TTC549 (cell line): ENCODE measurements at regions not wholly inside any gene's neighbourhood (a gene's known extent, or its start where the extent isn't known, plus 50 kb on each side); places are given as distances from the start of the nearest gene placed in this dataset.

Experiments used
- FAIRE-seq: peaks from 2 replicates; lab custom pipeline; 2012; peaks lifted over from hg19 to GRCh38; lab: Jason Lieb, UNC

DNA sequence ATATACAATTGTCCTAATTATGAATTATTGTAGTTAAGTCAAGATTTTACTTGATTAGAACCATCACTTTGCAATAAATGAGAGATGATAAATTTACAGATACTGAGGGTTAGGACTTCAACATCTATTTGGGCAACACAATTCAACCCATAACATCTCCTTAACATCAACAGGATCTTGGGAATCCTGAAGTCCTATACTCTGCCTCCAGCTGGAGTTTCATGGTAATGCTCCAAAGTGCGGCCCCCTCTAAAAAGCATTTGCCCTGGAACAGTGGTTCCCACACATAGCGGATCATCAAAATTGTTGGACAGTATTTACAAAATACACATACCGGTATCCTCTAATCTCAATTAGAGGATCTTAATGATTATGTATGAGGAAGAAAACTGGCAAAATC lies 618.6 kb downstream of the CENPC start:
- no peak for FAIRE-seq

DNA sequence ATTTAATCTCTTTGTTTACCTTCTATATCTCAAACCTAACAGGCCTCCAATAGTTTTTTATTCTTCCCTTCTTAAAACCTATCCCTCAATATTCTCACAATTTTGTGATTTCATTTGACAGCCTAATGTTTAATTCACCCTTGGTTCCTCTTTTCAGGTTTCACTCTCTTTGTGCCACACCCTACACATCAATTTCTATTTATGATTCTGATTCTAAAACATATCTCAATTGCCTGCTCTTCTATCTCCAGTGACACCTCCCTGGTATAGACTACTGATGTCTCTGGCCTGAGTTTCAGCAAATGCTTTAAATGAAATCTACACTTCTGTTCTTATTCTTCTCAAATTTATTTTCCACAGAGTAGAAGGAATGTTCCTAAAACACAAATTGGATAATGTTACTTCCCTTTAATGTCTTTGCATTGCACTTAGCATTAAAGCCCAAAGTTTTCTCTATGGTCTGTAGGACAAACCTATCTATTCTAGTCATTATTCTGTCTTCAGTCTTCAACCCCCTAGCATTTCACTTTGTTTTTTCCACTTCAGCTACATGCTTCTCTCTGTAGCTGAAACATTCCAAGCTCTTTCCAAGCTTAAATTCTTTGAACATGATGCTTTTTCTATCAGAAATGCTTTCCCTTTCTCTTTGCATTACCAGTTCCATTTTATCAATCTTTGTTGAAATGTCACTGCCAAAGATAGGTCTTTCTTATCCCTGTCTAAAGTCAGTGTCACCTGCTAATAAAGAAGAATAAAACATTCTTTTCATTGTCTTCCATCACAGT lies 622.0 kb downstream of the CENPC start:
- no peak for FAIRE-seq

DNA sequence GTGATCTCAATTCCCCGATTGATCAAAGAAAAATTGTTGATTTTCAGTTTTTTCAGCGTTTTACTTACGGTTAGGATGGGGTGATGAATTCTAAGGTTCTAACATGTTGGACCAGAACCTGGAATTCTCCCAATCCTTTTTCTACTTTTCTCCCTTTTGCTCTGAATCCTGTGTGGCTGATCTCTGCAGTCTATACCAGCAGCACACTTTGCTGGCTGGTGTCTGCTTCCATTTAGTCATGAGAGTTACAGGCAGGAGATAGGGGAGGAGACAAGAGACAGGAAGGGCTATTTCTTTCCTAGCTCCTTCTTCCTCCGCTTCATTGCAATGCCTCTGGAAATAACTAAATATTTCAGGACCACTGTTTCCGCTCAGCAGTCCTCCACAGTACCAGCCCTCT lies 623.9 kb downstream of the CENPC start:
- FAIRE-seq = no peak

DNA sequence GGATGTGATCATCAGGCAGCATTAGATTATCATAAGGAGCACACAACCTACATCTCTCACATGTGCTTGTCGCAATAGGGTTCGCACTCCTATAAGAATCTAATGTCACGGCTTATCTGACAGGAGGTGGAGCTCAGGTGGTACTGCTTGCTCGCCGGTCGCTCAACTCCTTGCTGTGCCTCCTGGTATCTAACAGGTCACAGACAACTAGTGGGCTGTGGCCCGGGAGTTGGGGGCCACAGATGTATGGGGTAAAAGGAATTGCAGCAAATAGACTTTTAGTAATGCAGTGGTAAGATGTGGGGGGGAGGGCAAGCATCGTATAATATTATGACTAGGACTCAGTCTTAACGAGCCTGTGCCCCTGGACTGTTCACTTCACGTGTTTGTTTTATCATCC lies 624.8 kb downstream of the CENPC start:
- FAIRE-seq = no peak

- FAIRE-seq = no peak
These were observed 633.4 kb downstream of the CENPC start for GRCh38 chr4:66911880-66912279.

DNA sequence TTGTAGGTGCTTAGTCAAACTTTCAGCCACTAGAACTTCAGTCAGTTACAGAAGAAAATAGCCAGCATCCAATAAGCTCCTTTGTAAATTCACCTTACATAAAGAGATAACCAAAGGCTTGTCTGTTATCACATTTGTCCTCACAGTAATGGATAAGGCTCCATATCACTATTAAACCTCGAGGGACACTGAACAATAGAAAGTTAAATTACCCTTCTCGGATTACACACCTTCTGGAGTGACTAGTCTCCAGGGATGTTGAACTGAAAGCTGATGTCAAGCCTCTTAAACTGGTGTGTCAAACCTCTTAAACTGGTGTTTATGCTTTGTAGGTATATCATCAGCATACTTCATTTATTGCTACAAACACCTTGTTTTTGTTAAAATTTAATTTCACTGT lies 639.0 kb downstream of the CENPC start:
- FAIRE-seq = no peak

GRCh38 chr4:66899422-66900065 lies 645.8 kb downstream of the CENPC start:
- no peak for FAIRE-seq

DNA sequence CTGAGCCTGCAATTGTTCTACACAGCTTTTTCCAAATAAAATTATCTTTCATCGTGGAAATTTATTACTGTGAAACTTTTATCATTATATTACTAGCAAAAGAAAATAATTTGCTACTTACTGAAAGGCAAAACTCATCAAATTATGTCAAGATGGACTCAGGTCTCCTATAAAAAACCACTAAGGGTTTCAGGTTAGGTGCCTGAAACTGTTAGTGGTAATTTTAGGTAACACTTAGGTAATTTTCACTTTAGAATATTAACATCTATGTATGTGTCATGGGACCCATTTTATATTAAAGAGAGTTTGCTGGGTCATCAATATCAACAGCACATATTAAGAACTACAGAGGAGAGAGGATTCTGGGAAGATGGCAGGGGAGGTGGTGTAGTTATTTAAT lies 651.5 kb downstream of the CENPC start:
- no peak for FAIRE-seq

- no peak for FAIRE-seq
These were observed 658.2 kb downstream of the CENPC start for GRCh38 chr4:66887061-66887460.

DNA sequence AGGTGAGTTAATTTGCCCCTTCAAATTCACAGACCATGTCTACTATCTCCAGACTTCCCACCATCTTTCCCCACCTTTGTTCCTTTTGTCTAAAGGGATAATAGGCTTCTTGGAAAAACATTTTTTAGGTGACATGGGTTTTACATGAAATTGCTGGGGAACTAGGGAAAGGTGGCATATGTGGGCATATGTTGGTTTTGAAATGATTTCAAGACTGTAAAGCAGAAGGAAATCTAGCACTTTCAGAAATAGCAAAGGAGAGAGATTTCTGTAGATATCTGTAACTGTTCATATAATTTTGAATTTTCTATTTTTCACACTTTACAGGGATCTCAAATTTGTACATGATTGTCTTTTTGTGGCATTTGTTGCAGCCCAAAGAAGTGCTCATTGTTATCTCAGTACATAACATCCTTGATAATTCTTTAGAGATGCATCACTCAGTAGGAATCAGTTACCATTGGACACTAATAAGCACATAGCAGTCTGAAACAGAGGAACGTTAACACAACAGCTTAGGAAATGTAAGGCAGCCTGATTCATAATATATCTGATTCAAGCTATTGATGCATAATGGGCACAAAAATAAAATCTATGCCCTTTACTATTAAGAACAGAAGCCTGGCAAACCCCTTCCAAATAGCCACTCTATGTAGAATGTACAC lies 659.7 kb downstream of the CENPC start:
- no peak for FAIRE-seq

- FAIRE-seq = no peak
These were observed 668.4 kb downstream of the CENPC start for GRCh38 chr4:66876946-66877345.

- no peak for FAIRE-seq
These were observed 672.6 kb downstream of the CENPC start for GRCh38 chr4:66872661-66873060.

- no peak for FAIRE-seq
These were observed 681.8 kb downstream of the CENPC start for GRCh38 chr4:66863481-66863880.

DNA sequence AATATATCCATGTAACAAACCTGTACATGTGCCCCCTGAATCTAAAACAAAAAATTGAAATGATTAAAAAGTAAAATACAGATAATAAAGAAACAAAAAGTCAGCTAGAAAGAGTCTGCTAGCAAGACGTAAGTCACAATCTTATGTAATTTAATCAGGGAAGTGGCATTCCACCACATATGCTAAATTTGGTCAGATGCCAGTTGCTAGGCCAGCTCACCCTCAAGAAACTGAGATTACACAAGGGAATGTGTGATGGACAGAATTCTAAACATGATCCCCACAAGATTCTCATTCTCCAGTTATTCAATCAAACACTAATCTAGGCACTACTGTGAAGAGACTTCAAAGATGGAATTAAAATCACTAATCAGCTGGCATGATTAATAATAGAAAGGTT lies 689.3 kb downstream of the CENPC start:
- no peak for FAIRE-seq

DNA sequence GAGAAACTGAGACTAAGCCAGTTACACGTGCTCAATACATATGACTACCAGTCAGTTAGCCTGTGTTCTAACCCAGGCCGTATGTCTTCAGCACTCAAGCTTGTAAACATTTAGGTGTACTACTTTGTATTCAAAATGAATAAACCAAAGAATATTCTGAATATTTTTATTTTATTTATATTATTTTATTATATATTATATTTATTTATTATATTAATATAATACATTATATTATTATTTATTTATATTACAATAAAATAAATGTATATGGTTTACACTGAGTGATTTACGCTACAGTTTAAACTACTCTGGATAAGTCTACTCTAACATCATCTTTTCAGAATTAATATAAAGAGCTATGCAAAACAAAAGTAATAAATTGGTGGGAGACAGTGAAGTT lies 691.5 kb downstream of the CENPC start:
- peak; percentile 9 for FAIRE-seq

- FAIRE-seq = no peak
These were observed 692.5 kb downstream of the CENPC start for GRCh38 chr4:66852843-66853242.

DNA sequence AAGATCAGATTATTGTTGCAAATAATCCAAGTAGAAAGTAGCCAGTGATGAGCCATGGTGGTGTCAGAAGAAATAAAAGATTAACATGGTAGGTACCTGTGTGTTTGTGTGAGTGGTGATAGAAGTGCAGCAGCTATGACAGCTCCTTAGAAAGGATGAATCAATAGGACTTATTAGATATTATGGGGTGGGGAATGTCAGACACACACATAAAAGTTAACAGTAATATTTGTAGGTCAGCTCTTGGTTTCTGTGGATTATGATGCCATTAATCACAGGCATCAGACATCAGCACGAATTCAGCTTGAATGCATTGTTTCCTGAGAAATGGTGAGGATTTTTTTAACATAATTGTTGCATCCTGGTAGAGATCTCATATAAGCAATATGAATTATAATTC lies 695.7 kb downstream of the CENPC start:
- no peak for FAIRE-seq

GRCh38 chr4:66842724-66843088 lies 702.6 kb downstream of the CENPC start:
- FAIRE-seq = no peak

DNA sequence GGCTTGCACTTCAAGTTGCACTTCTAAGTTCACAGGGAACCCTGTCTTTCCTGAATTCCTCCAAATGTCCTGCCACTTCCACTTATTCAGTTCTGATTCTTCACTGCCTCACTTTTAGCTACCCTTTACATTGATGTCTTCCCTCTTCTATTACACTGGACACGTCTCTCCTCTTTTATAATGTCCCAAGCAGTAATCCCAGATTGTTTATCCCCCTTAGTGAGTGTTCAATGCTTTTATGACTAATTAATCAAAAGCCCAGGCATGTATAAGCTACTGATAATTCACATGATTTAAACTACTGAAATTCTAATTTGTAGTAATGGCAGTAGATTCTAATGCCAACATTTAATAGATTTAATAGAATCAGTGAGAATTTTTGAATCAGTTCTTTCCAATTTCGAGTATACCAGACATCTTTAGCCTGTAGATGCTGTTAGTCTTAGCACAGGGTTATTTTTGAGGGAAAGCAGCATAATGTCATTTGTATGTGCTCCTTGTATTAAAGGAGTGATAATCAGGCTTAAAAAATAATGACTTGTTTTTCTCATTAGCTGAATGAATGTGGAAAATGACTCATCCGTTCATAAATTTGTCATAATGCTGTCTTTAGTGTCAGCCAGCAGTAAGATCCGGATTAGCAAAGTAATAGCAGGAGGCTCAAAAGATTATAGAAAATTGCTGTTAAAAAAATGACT lies 703.1 kb downstream of the CENPC start:
- FAIRE-seq = no peak

DNA sequence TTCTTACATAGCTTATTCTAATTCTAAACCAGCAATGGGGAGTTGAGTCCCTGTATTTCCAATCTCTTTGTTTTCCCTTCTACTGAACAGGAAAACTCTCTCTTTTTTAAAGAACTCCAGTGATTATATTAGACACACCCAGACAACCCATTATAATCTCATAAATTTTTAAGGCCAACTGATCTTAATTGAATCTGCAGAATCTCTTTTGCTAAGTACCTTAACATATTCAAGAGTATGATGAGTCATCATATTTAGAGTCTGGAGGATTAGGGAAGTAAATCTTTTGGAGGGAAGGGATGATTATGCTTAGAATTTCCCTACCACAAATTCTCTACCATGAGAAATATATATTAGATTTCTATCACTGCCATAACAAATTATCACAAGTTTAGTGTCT lies 705.1 kb downstream of the CENPC start:
- no peak for FAIRE-seq

DNA sequence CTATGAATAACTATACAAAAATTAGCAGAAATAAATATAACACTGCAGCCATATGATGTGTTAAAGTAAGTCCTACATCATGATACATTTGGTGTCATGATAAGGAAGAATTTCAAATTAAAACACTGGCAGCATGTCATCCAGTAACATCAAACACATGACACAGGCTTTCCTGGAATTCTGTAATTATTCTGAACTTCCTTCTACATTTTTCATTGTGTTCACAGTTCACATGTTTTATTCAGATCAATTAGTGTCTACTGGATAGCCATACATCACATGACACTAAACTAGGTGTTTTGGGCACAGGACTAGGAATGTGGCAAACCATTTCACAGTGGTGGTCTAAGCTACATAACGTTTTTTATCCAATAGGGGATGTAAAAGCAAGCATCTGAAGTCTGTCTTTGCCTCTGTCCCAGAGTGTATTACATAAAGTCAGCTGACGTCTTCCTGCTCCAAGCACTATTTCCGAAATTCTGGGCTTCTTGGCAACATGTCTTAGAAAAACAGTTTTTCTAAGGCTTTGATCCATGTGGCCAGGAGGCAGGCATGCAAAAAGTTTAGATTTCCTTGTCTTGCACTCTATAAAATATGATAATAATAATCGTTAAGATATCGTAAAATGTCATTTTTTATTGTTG lies 707.9 kb downstream of the CENPC start:
- no peak for FAIRE-seq

DNA sequence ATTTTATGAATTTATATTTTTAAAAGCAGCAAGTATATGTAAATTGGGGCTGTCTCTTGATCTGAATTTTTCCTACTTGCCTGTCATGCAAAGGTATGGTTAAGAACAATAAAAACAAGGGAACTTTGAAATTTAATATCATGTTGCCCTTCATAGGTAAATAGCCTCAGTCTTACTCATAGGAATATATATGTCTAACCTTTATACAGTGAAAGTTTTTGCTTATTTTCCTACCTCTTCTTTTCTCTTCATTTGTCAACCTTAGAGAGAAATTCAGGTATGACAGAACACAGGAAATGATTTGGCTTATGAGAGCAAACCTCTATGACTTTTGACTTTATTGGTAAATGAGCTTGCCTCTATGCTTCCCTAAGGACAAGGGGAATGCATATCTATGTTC lies 716.0 kb downstream of the CENPC start:
- no peak for FAIRE-seq

GRCh38 chr4:66820681-66821080 lies 724.6 kb downstream of the CENPC start:
- no peak for FAIRE-seq
